ENCODE measurements at regions not wholly inside any gene's neighbourhood (a gene's known extent, or its start where the extent isn't known, plus 50 kb on each side); places are given as distances from the start of the nearest gene placed in this dataset.
"Not testable (repeated sequence)": the region's sequence is repeated elsewhere in the genome, so short reads cannot be mapped to it uniquely, and the experiment has no call there.

- DNase-seq (ENCODE audit: low read depth in 3 of 3) = no peak
Observed at GRCh38 chr14:95818581-95818980, 58.1 kb upstream of the TUNAR start.

GRCh38 chr14:95817271-95817670 lies 59.4 kb upstream of the TUNAR start:
- DNase-seq (ENCODE audit: low read depth in 3 of 3) = no peak

- no peak for DNase-seq (ENCODE audit: low read depth in 3 of 3)
Observed at GRCh38 chr14:95816539-95816938, 60.1 kb upstream of the TUNAR start.

GRCh38 chr14:95815226-95815690 lies 61.4 kb upstream of the TUNAR start:
- no peak for DNase-seq (ENCODE audit: low read depth in 3 of 3)

GRCh38 chr14:95814363-95815225 lies 62.0 kb upstream of the TUNAR start:
- no peak for DNase-seq (ENCODE audit: low read depth in 3 of 3)

- no peak for DNase-seq (ENCODE audit: low read depth in 3 of 3)
Observed at GRCh38 chr14:95811813-95812212, 64.8 kb upstream of the TUNAR start.

- DNase-seq (ENCODE audit: low read depth in 3 of 3) = no peak
Observed at GRCh38 chr14:95808371-95808770, 68.3 kb upstream of the TUNAR start.

- no peak for DNase-seq (ENCODE audit: low read depth in 3 of 3)
Observed at GRCh38 chr14:95796788-95797187, 79.8 kb upstream of the TUNAR start.

GRCh38 chr14:95787941-95788340 lies 74.0 kb upstream of the TCL1A start:
- no peak for DNase-seq (ENCODE audit: low read depth in 3 of 3)

GRCh38 chr14:95786566-95786965 lies 72.6 kb upstream of the TCL1A start:
- DNase-seq (ENCODE audit: low read depth in 3 of 3) = no peak

- no peak for DNase-seq (ENCODE audit: low read depth in 3 of 3)
Observed at GRCh38 chr14:95784137-95784536, 70.2 kb upstream of the TCL1A start.

- DNase-seq (ENCODE audit: low read depth in 3 of 3) = no peak
Observed at GRCh38 chr14:95776798-95777534, 63.0 kb upstream of the TCL1A start.

GRCh38 chr14:95774265-95775160 lies 60.6 kb upstream of the TCL1A start:
- DNase-seq (ENCODE audit: low read depth in 3 of 3) = peak; percentile 17 to 23 (median 18)

GRCh38 chr14:95770777-95771176 lies 56.9 kb upstream of the TCL1A start:
- no peak for DNase-seq (ENCODE audit: low read depth in 3 of 3)

- no peak for DNase-seq (ENCODE audit: low read depth in 3 of 3)
Observed at GRCh38 chr14:95769976-95770375, 56.1 kb upstream of the TCL1A start.

GRCh38 chr14:95769431-95769830 lies 55.5 kb upstream of the TCL1A start:
- not testable (repeated sequence) for DNase-seq (ENCODE audit: low read depth in 3 of 3)

GRCh38 chr14:95765051-95765450 lies 51.1 kb upstream of the TCL1A start:
- DNase-seq (ENCODE audit: low read depth in 3 of 3) = no peak

GRCh38 chr14:95763875-95764274 lies 50.0 kb upstream of the TCL1A start:
- no peak for DNase-seq (ENCODE audit: low read depth in 3 of 3)
